K562 (cell line): ENCODE measurements at regions not wholly inside any gene's neighbourhood (a gene's known extent, or its start where the extent isn't known, plus 50 kb on each side); places are given as distances from the start of the nearest gene placed in this dataset.

Experiments used
- EP300 ChIP-seq: IDR thresholded peaks from 2 replicates; pipeline ENCODE4 v1.6.1; 2012; ENCODE audit warnings: low read length, improper control_type of control experiment
- GABPB1 ChIP-seq: sonication (generic); formaldehyde crosslinking; IDR thresholded peaks from 2 replicates; pipeline ENCODE4 v1.8.0; 2022; ENCODE audit warnings: mild to moderate bottlenecking, missing genetic modification reagents
- SMAD1 ChIP-seq: fragments of 150-350 bp; IDR thresholded peaks from 2 replicates; pipeline ENCODE4 v1.6.1; 2014; ENCODE audit warnings: low read length, low read depth; ENCODE audit not compliant: partially characterized antibody
- TAF1 ChIP-seq: IDR thresholded peaks from 2 replicates; pipeline ENCODE4 v1.6.1; 2011; ENCODE audit warnings: mild to moderate bottlenecking, low read length, moderate library complexity; ENCODE audit not compliant: insufficient read depth, control insufficient read depth, severe bottlenecking; ENCODE audit errors: extremely low read depth

DNA sequence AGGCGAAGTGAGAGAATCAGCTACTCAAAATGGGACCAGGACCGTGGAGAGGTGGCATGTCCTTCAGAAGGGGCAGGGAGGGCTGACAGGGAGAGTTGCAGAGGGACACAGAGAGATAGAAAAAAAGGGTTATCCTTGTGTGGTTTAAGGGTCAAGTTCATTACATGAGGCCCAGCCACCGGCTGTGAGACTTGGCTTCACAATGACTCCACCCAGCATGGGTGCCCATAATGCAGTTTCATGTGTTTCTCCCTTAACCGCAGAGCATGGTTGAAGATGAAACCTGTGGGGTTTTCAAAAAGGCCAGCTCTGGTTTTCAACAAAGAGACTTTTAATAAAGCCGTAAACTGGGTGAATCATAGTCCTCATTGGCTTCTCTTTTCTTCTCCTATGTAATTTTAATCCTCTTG is 164.6 kb downstream of the KLF5 start:
- no peak for TF ChIP-seq EP300
- no peak for TF ChIP-seq GABPB1 (CRISPR knock-in tag)
- TF ChIP-seq TAF1 = no peak
- TF ChIP-seq SMAD1 = no peak
